H9 (cell line): ENCODE measurements at regions not wholly inside any gene's neighbourhood (a gene's known extent, or its start where the extent isn't known, plus 50 kb on each side); places are given as distances from the start of the nearest gene placed in this dataset.

Source experiments
- DNase-seq: peaks from one replicate; pipeline ENCODE4 v3.0.0-alpha.2; 2017
- H2AFZ ChIP-seq: one replicate; pipeline ENCODE4 v1.6.1; 2013; ENCODE audit warnings: mild to moderate bottlenecking, low read length, control low read depth, moderate library complexity
- H2AK5ac ChIP-seq: 2 replicates; pipeline ENCODE4 v1.6.1; 2013; ENCODE audit warnings: low read length, control low read depth, mixed read lengths; ENCODE audit not compliant: insufficient read length
- H2BK120ac ChIP-seq: one replicate; pipeline ENCODE4 v1.6.1; 2013; ENCODE audit warnings: low read depth, mild to moderate bottlenecking, low read length, control low read depth, inconsistent platforms; ENCODE audit not compliant: poor library complexity, severe bottlenecking
- H2BK12ac ChIP-seq: 2 replicates; pipeline ENCODE4 v1.6.1; 2013; ENCODE audit warnings: low read length, control low read depth, mixed read lengths, low read depth; ENCODE audit not compliant: insufficient read length
- H2BK15ac ChIP-seq: 2 replicates; pipeline ENCODE4 v1.6.1; 2013; ENCODE audit warnings: low read depth, low read length, control low read depth
- H2BK20ac ChIP-seq: one replicate; pipeline ENCODE4 v1.6.1; 2013; ENCODE audit warnings: low read depth, mild to moderate bottlenecking, low read length, control low read depth, inconsistent platforms; ENCODE audit not compliant: poor library complexity, severe bottlenecking
- H2BK5ac ChIP-seq: 2 replicates; pipeline ENCODE4 v1.6.1; 2013; ENCODE audit warnings: low read length, control low read depth, mixed read lengths; ENCODE audit not compliant: insufficient read length
- H3K14ac ChIP-seq: 2 replicates; pipeline ENCODE4 v1.6.1; 2013; ENCODE audit warnings: low read length, control low read depth; ENCODE audit not compliant: insufficient read depth
- H3K18ac ChIP-seq: 2 replicates; pipeline ENCODE4 v1.6.1; 2013; ENCODE audit warnings: low read depth, mild to moderate bottlenecking, mixed read lengths, low read length, control low read depth; ENCODE audit not compliant: insufficient read length
- H3K23ac ChIP-seq: 2 replicates; pipeline ENCODE4 v1.6.1; 2013; ENCODE audit warnings: low read length, control low read depth, mixed read lengths, low read depth; ENCODE audit not compliant: insufficient read length
- H3K23me2 ChIP-seq: 2 replicates; pipeline ENCODE4 v1.6.1; 2013; ENCODE audit warnings: low read depth, mild to moderate bottlenecking, mixed read lengths, low read length, control low read depth; ENCODE audit not compliant: insufficient read length, poor library complexity, severe bottlenecking
- H3K27ac ChIP-seq: 2 replicates; pipeline ENCODE4 v1.5.1; 2013; ENCODE audit warnings: low read length, control low read depth, mixed read lengths, low read depth; ENCODE audit not compliant: insufficient read length
- H3K27me3 ChIP-seq: 2 replicates; pipeline ENCODE4 v1.6.1; 2013; ENCODE audit warnings: low read length, control low read depth, inconsistent platforms; ENCODE audit not compliant: insufficient read depth
- H3K4ac ChIP-seq: 2 replicates; pipeline ENCODE4 v1.6.1; 2013; ENCODE audit warnings: low read depth, mild to moderate bottlenecking, control low read depth, inconsistent platforms, low read length, moderate library complexity
- H3K4me1 ChIP-seq: 2 replicates; pipeline ENCODE4 v1.6.1; 2013; ENCODE audit warnings: low read length, control low read depth, inconsistent platforms; ENCODE audit not compliant: insufficient read depth
- H3K4me2 ChIP-seq: 2 replicates; pipeline ENCODE4 v1.6.1; 2013; ENCODE audit warnings: low read length, control low read depth, mixed read lengths; ENCODE audit not compliant: insufficient read length, insufficient read depth
- H3K56ac ChIP-seq: 2 replicates; pipeline ENCODE4 v1.6.1; 2013; ENCODE audit warnings: low read depth, mild to moderate bottlenecking, mixed read lengths, low read length, control low read depth; ENCODE audit not compliant: insufficient read length
- H3K79me1 ChIP-seq: 2 replicates; pipeline ENCODE4 v1.6.1; 2013; ENCODE audit warnings: low read depth, mild to moderate bottlenecking, moderate library complexity, low read length, control low read depth, inconsistent platforms; ENCODE audit not compliant: insufficient read depth, poor library complexity, severe bottlenecking
- H3K79me2 ChIP-seq: 2 replicates; pipeline ENCODE4 v1.6.1; 2013; ENCODE audit warnings: low read length, control low read depth, inconsistent platforms; ENCODE audit not compliant: insufficient read depth
- H3K9ac ChIP-seq: 2 replicates; pipeline ENCODE4 v1.6.1; 2013; ENCODE audit warnings: low read length, control low read depth, mixed read lengths; ENCODE audit not compliant: insufficient read length; ENCODE audit errors: extremely low read depth
- H3K9me3 ChIP-seq: one replicate; pipeline ENCODE4 v1.6.1; 2013; ENCODE audit warnings: low read depth, low read length, inconsistent platforms; ENCODE audit not compliant: control insufficient read depth
- H3T11ph ChIP-seq: one replicate; pipeline ENCODE4 v1.6.1; 2013; ENCODE audit warnings: mild to moderate bottlenecking, low read length, control low read depth, inconsistent platforms
- H4K20me1 ChIP-seq: one replicate; pipeline ENCODE4 v1.6.1; 2013; ENCODE audit not compliant: control insufficient read depth, insufficient read length, insufficient read depth
- H4K5ac ChIP-seq: 2 replicates; pipeline ENCODE4 v1.6.1; 2013; ENCODE audit warnings: low read depth, mild to moderate bottlenecking, mixed read lengths, low read length, control low read depth; ENCODE audit not compliant: insufficient read length
- H4K8ac ChIP-seq: replicated peaks from 2 replicates; pipeline ENCODE4 v1.6.1; 2013; ENCODE audit warnings: low read length, control low read depth, mixed read lengths, low read depth; ENCODE audit not compliant: insufficient read length
- H4K91ac ChIP-seq: 2 replicates; pipeline ENCODE4 v1.6.1; 2013; ENCODE audit warnings: low read depth, mild to moderate bottlenecking, moderate library complexity, mixed read lengths, low read length, control low read depth; ENCODE audit not compliant: insufficient read length
- H3K27ac Mint-ChIP-seq, 3 experiments: 2 replicates in 2 of 3; 3 replicates in 1 of 3; pipeline ENCODE4 v1.8.0; 2020 to 2021; ENCODE audit warnings: mixed read lengths in 3 of 3, mild to moderate bottlenecking in 1 of 3, moderate library complexity in 1 of 3
- H3K27me3 Mint-ChIP-seq: 2 replicates; pipeline ENCODE4 v1.8.0; 2021; ENCODE audit warnings: low read depth, mild to moderate bottlenecking, moderate library complexity, mixed read lengths
- H3K36me3 Mint-ChIP-seq, 3 experiments: 2 replicates in 2 of 3; 3 replicates in 1 of 3; pipeline ENCODE4 v1.8.0; 2020 to 2021; ENCODE audit warnings: low read depth in 3 of 3, mixed read lengths in 3 of 3; ENCODE audit not compliant: insufficient read depth in 1 of 3
- H3K4me1 Mint-ChIP-seq, 2 experiments: 2 replicates each; pipeline ENCODE4 v1.8.0; 2020; ENCODE audit warnings: mixed read lengths in 2 of 2
- H3K4me3 Mint-ChIP-seq, 2 experiments: 2 replicates in 1 of 2; 3 replicates in 1 of 2; pipeline ENCODE4 v1.8.0; 2020 to 2021; ENCODE audit warnings: mild to moderate bottlenecking in 2 of 2, mixed read lengths in 2 of 2, moderate library complexity in 1 of 2
- H3K9me3 Mint-ChIP-seq, 2 experiments: 2 replicates in 1 of 2; 3 replicates in 1 of 2; pipeline ENCODE4 v1.8.0; 2020; ENCODE audit warnings: mild to moderate bottlenecking in 2 of 2, mixed read lengths in 2 of 2, moderate library complexity in 1 of 2
- CTCF ChIP-seq: fragments of 200-600 bp; sonication (generic); conservative IDR thresholded peaks from 3 replicates; pipeline ENCODE4 v1.8.0; 2021; ENCODE audit warnings: antibody characterized with exemption, mild to moderate bottlenecking
- WGBS: extraction: QIAGEN DNeasy Blood & Tissue Kit; methylation state at CpG from one replicate; pipeline ENCODE4 v1.1.7; 2013; ENCODE audit warnings: missing lambda C conversion rate, low lambda C conversion rate, mixed read lengths; ENCODE audit not compliant: insufficient read length; ENCODE audit errors: extremely low coverage; 5-methylcytosine and 5-hydroxymethylcytosine counted together

DNA sequence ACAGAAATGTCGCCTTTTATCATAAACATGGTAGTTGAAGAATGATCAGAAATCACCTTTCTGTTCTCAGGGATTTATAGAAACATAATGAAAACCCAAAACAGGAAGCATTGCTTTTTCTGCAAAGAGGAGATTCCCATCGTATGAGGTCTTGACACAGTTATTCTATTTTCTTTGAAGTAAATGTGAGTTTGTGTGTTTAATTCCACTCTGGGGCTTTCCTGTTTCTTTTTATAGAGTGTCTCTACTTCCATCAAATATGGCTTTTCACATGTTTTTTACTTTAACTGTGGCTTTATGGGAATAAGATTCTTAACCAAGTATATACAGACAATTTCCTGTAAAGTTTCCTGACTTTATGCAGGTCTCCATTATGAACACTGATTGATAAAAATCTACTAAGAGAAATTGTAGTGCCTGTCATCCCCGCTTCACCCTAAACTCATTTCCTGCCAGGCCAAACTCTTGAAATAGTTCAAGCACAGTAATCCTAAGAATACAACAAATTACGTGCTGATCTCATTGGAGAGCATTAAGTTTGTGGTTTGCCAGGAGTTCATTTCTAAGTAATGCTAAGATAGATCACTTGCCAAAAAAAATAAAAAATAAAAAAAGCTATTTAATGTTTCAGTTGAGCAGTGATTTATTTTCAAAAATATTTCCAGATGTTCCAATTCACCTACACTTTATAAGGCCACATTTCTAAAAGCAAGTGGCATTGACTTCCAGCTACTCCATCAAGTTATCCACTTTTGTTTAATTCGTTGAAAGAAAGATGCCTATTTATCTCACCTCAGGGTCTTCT lies 52.2 kb upstream of the SEC61G start:
- Histone ChIP-seq H2AK5ac (no peak overlapping the region), H2BK5ac (no peak overlapping the region), H3K27ac (no peak overlapping the region), H2BK20ac (no peak overlapping the region), H4K8ac (no peak overlapping the region), H2BK15ac (no peak overlapping the region), H3K9me3 (no peaks in the 10 kb centered on the region), H3K56ac (no peak overlapping the region), H3K4me1 (no peaks in the 10 kb centered on the region), H4K20me1 (no peaks in the 10 kb centered on the region), H3K18ac (no peak overlapping the region), H2AFZ (no peak overlapping the region), H3K9ac (no peak overlapping the region), H3K79me1 (no peaks in the 10 kb centered on the region), H3T11ph (no peak overlapping the region), H2BK12ac (no peak overlapping the region), H3K14ac (no peak overlapping the region), H3K4me2 (no peak overlapping the region), H2BK120ac (no peak overlapping the region), H3K79me2 (no peaks in the 10 kb centered on the region), H3K23me2 (no peaks in the 10 kb centered on the region), H3K23ac (no peak overlapping the region), H4K5ac (no peak overlapping the region), H3K4ac (no peak overlapping the region), H3K27me3 (no peaks in the 10 kb centered on the region), H4K91ac (no peak overlapping the region)
- Mint-ChIP-seq H3K36me3 (peaks cover 3 to 8% (median 5%) of the 10 kb centered on the region in 3 experiments; a peak in 6 of 7 replicates), H3K4me1 (no peaks in the 10 kb centered on the region), H3K27me3 (no peaks in the 10 kb centered on the region), H3K9me3 (peaks cover 6 to 7% of the 10 kb centered on the region in 2 experiments), H3K27ac (no peak overlapping the region), H3K4me3 (no peak overlapping the region)
- TF ChIP-seq CTCF, result no peak
- WGBS, result no CpG with 5 or more reads among the region's 5 CpGs
- DNase-seq, result no peak
